ENCODE measurements at regions not wholly inside any gene's neighbourhood (a gene's known extent, or its start where the extent isn't known, plus 50 kb on each side); places are given as distances from the start of the nearest gene placed in this dataset.

DNA sequence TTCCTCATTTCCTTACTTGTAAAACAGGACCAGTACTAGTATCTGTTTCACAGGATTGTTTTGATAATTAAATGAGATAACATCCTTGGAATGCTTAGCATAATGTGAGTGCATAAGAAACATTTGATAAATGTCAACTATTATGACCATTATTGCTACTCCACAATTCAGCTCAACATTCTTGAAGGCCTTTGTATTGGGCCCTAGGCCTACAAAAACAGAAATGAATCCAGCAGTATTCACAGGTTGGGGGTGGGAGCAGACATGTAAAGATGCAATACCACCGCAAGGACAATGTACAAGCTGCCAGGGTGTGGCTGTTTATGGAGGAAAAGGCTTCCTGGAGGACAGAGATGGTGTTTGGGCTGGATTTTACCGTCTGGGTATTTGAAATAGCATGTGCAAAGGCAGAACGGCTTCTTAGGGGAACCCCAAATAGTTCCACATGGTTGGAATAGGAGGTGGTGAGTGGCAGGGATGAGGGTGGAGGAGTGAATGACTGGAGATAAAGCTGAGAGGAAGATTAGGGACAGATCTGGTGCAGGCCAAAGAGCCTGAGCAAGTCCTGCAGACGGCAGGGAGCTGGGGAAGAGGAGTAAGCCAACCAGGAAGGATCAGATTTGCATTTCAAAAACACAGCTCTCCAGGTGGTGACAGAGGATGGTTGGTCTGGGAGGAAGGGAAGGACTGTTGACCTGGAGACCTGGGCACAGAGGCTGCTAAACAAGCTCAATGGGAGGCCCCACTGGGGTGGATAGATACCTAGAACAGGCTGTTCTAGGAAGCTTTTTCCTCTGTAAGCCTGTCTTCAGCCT is 57.0 kb upstream of the EPB41L1 start:
- no peaks in the 10 kb centered on the region for H3K9me3 ChIP-seq (ENCODE audit: low read length)
- H3K9ac ChIP-seq (ENCODE audit: low read length), result no peak overlapping the region
- H3K4me3 ChIP-seq (ENCODE audit: low read length), result no peak overlapping the region
- no peaks in the 10 kb centered on the region for H3F3A ChIP-seq (ENCODE audit: insufficient read depth, low read length, poor library complexity, severe bottlenecking)
- no peak overlapping the region for H3K4me2 ChIP-seq (ENCODE audit: low read length)
- H4K20me1 ChIP-seq (ENCODE audit: insufficient read depth), result no peaks in the 10 kb centered on the region
- H3K27ac ChIP-seq (ENCODE audit: low read length), result no peak overlapping the region
- H3K27me3 ChIP-seq (ENCODE audit: insufficient read depth, low read depth, low read length), result no peaks in the 10 kb centered on the region
- no peak for TF ChIP-seq EP300 (conservative IDR thresholded peaks at IDR 0.05; ENCODE audit: poor library complexity, severe bottlenecking)
- TF ChIP-seq RAD21 (conservative IDR thresholded peaks at IDR 0.05), result no peak
- no peak for TF ChIP-seq POLR2AphosphoS5 (IDR thresholded peaks at IDR 0.05)
- TF ChIP-seq, protein P1, sequence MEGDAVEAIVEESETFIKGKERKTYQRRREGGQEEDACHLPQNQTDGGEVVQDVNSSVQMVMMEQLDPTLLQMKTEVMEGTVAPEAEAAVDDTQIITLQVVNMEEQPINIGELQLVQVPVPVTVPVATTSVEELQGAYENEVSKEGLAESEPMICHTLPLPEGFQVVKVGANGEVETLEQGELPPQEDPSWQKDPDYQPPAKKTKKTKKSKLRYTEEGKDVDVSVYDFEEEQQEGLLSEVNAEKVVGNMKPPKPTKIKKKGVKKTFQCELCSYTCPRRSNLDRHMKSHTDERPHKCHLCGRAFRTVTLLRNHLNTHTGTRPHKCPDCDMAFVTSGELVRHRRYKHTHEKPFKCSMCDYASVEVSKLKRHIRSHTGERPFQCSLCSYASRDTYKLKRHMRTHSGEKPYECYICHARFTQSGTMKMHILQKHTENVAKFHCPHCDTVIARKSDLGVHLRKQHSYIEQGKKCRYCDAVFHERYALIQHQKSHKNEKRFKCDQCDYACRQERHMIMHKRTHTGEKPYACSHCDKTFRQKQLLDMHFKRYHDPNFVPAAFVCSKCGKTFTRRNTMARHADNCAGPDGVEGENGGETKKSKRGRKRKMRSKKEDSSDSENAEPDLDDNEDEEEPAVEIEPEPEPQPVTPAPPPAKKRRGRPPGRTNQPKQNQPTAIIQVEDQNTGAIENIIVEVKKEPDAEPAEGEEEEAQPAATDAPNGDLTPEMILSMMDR (IDR thresholded peaks at IDR 0.05; ENCODE audit: poor library complexity, severe bottlenecking), result no peak
- TF ChIP-seq, protein P2, sequence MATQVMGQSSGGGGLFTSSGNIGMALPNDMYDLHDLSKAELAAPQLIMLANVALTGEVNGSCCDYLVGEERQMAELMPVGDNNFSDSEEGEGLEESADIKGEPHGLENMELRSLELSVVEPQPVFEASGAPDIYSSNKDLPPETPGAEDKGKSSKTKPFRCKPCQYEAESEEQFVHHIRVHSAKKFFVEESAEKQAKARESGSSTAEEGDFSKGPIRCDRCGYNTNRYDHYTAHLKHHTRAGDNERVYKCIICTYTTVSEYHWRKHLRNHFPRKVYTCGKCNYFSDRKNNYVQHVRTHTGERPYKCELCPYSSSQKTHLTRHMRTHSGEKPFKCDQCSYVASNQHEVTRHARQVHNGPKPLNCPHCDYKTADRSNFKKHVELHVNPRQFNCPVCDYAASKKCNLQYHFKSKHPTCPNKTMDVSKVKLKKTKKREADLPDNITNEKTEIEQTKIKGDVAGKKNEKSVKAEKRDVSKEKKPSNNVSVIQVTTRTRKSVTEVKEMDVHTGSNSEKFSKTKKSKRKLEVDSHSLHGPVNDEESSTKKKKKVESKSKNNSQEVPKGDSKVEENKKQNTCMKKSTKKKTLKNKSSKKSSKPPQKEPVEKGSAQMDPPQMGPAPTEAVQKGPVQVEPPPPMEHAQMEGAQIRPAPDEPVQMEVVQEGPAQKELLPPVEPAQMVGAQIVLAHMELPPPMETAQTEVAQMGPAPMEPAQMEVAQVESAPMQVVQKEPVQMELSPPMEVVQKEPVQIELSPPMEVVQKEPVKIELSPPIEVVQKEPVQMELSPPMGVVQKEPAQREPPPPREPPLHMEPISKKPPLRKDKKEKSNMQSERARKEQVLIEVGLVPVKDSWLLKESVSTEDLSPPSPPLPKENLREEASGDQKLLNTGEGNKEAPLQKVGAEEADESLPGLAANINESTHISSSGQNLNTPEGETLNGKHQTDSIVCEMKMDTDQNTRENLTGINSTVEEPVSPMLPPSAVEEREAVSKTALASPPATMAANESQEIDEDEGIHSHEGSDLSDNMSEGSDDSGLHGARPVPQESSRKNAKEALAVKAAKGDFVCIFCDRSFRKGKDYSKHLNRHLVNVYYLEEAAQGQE (IDR thresholded peaks at IDR 0.05; ENCODE audit: borderline replicate concordance), result no peak
- no peak for TF ChIP-seq EZH2 (IDR thresholded peaks at IDR 0.05; ENCODE audit: borderline replicate concordance, insufficient read depth, low read length, poor library complexity, severe bottlenecking)
- no peak for TF ChIP-seq TAF1 (IDR thresholded peaks at IDR 0.05; ENCODE audit: low read depth)
- TF ChIP-seq SMC3 (conservative IDR thresholded peaks at IDR 0.05; ENCODE audit: poor library complexity), result no peak
- TF ChIP-seq MXI1 (conservative IDR thresholded peaks at IDR 0.05; ENCODE audit: poor library complexity, severe bottlenecking), result no peak
- H2AFZ ChIP-seq (ENCODE audit: low read depth, low read length), result no peak overlapping the region
- H3K9me2 ChIP-seq (ENCODE audit: insufficient read depth, low read length), result no peaks in the 10 kb centered on the region
- peaks cover 27% of the 10 kb centered on the region for H3K79me2 ChIP-seq (replicated peaks; ENCODE audit: insufficient read depth, low read length)
- no peaks in the 10 kb centered on the region for H3K36me3 ChIP-seq (ENCODE audit: insufficient read depth, low read length)

DNA sequence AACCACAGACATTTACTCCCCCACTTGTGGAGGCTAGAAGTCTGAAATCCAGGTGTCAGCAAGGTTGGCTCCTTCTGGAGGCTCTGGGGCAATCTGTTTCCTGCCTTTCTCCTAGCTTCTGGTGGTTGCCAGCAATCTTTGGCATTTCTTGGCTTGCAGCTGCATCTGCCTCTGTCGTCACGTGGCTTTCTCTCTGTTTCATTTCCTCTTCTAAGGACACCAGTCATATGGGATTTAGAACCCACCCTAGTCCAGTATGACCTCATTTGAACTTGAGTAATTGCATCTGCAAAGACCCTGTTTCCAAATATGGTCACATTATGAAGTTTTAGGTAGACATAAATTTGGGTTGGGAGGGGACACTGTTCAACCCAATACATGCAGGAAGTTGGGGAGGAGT is 56.2 kb upstream of the EPB41L1 start:
- no peak overlapping the region for H3K9ac ChIP-seq (ENCODE audit: low read length)
- no peak overlapping the region for H3K4me3 ChIP-seq (ENCODE audit: low read length)
- no peaks in the 10 kb centered on the region for H3K9me3 ChIP-seq (ENCODE audit: low read length)
- H3K36me3 ChIP-seq (ENCODE audit: insufficient read depth, low read length), result no peaks in the 10 kb centered on the region
- no peak overlapping the region for H3K27ac ChIP-seq (ENCODE audit: low read length)
- H3K79me2 ChIP-seq (replicated peaks; ENCODE audit: insufficient read depth, low read length), result peaks cover 31% of the 10 kb centered on the region
- TF ChIP-seq POLR2AphosphoS5 (IDR thresholded peaks at IDR 0.05) (no peak), EP300 (conservative IDR thresholded peaks at IDR 0.05; ENCODE audit: poor library complexity, severe bottlenecking) (no peak), TAF1 (IDR thresholded peaks at IDR 0.05; ENCODE audit: low read depth) (no peak), RAD21 (conservative IDR thresholded peaks at IDR 0.05) (no peak), EZH2 (IDR thresholded peaks at IDR 0.05; ENCODE audit: borderline replicate concordance, insufficient read depth, low read length, poor library complexity, severe bottlenecking) (no peak), MXI1 (conservative IDR thresholded peaks at IDR 0.05; ENCODE audit: poor library complexity, severe bottlenecking) (no peak), SMC3 (conservative IDR thresholded peaks at IDR 0.05; ENCODE audit: poor library complexity) (no peak)
- TF ChIP-seq, protein P1 (IDR thresholded peaks at IDR 0.05; ENCODE audit: poor library complexity, severe bottlenecking), result no peak
- TF ChIP-seq, protein P2 (IDR thresholded peaks at IDR 0.05; ENCODE audit: borderline replicate concordance), result no peak
- H3K27me3 ChIP-seq (ENCODE audit: insufficient read depth, low read depth, low read length), result no peaks in the 10 kb centered on the region
- no peaks in the 10 kb centered on the region for H3K9me2 ChIP-seq (ENCODE audit: insufficient read depth, low read length)
- H2AFZ ChIP-seq (ENCODE audit: low read depth, low read length), result no peak overlapping the region
- H3F3A ChIP-seq (ENCODE audit: insufficient read depth, low read length, poor library complexity, severe bottlenecking), result no peaks in the 10 kb centered on the region
- no peaks in the 10 kb centered on the region for H4K20me1 ChIP-seq (ENCODE audit: insufficient read depth)
- no peak overlapping the region for H3K4me2 ChIP-seq (ENCODE audit: low read length)

Data from neural cell (in vitro differentiated cells).